H9 (cell line): ENCODE measurements at regions not wholly inside any gene's neighbourhood (a gene's known extent, or its start where the extent isn't known, plus 50 kb on each side); places are given as distances from the start of the nearest gene placed in this dataset.

Experiments used
- DNase-seq: peaks from one replicate; pipeline ENCODE4 v3.0.0-alpha.2; 2017
- H2AFZ ChIP-seq: one replicate; pipeline ENCODE4 v1.6.1; 2013; ENCODE audit warnings: mild to moderate bottlenecking, low read length, control low read depth, moderate library complexity
- H2AK5ac ChIP-seq: 2 replicates; pipeline ENCODE4 v1.6.1; 2013; ENCODE audit warnings: low read length, control low read depth, mixed read lengths; ENCODE audit not compliant: insufficient read length
- H2BK120ac ChIP-seq: one replicate; pipeline ENCODE4 v1.6.1; 2013; ENCODE audit warnings: low read depth, mild to moderate bottlenecking, low read length, control low read depth, inconsistent platforms; ENCODE audit not compliant: poor library complexity, severe bottlenecking
- H2BK12ac ChIP-seq: 2 replicates; pipeline ENCODE4 v1.6.1; 2013; ENCODE audit warnings: low read length, control low read depth, mixed read lengths, low read depth; ENCODE audit not compliant: insufficient read length
- H2BK15ac ChIP-seq: 2 replicates; pipeline ENCODE4 v1.6.1; 2013; ENCODE audit warnings: low read depth, low read length, control low read depth
- H2BK20ac ChIP-seq: one replicate; pipeline ENCODE4 v1.6.1; 2013; ENCODE audit warnings: low read depth, mild to moderate bottlenecking, low read length, control low read depth, inconsistent platforms; ENCODE audit not compliant: poor library complexity, severe bottlenecking
- H2BK5ac ChIP-seq: 2 replicates; pipeline ENCODE4 v1.6.1; 2013; ENCODE audit warnings: low read length, control low read depth, mixed read lengths; ENCODE audit not compliant: insufficient read length
- H3K14ac ChIP-seq: 2 replicates; pipeline ENCODE4 v1.6.1; 2013; ENCODE audit warnings: low read length, control low read depth; ENCODE audit not compliant: insufficient read depth
- H3K18ac ChIP-seq: 2 replicates; pipeline ENCODE4 v1.6.1; 2013; ENCODE audit warnings: low read depth, mild to moderate bottlenecking, mixed read lengths, low read length, control low read depth; ENCODE audit not compliant: insufficient read length
- H3K23ac ChIP-seq: 2 replicates; pipeline ENCODE4 v1.6.1; 2013; ENCODE audit warnings: low read length, control low read depth, mixed read lengths, low read depth; ENCODE audit not compliant: insufficient read length
- H3K23me2 ChIP-seq: 2 replicates; pipeline ENCODE4 v1.6.1; 2013; ENCODE audit warnings: low read depth, mild to moderate bottlenecking, mixed read lengths, low read length, control low read depth; ENCODE audit not compliant: insufficient read length, poor library complexity, severe bottlenecking
- H3K27ac ChIP-seq: 2 replicates; pipeline ENCODE4 v1.5.1; 2013; ENCODE audit warnings: low read length, control low read depth, mixed read lengths, low read depth; ENCODE audit not compliant: insufficient read length
- H3K27me3 ChIP-seq: 2 replicates; pipeline ENCODE4 v1.6.1; 2013; ENCODE audit warnings: low read length, control low read depth, inconsistent platforms; ENCODE audit not compliant: insufficient read depth
- H3K4ac ChIP-seq: 2 replicates; pipeline ENCODE4 v1.6.1; 2013; ENCODE audit warnings: low read depth, mild to moderate bottlenecking, control low read depth, inconsistent platforms, low read length, moderate library complexity
- H3K4me1 ChIP-seq: 2 replicates; pipeline ENCODE4 v1.6.1; 2013; ENCODE audit warnings: low read length, control low read depth, inconsistent platforms; ENCODE audit not compliant: insufficient read depth
- H3K4me2 ChIP-seq: 2 replicates; pipeline ENCODE4 v1.6.1; 2013; ENCODE audit warnings: low read length, control low read depth, mixed read lengths; ENCODE audit not compliant: insufficient read length, insufficient read depth
- H3K56ac ChIP-seq: 2 replicates; pipeline ENCODE4 v1.6.1; 2013; ENCODE audit warnings: low read depth, mild to moderate bottlenecking, mixed read lengths, low read length, control low read depth; ENCODE audit not compliant: insufficient read length
- H3K79me1 ChIP-seq: 2 replicates; pipeline ENCODE4 v1.6.1; 2013; ENCODE audit warnings: low read depth, mild to moderate bottlenecking, moderate library complexity, low read length, control low read depth, inconsistent platforms; ENCODE audit not compliant: insufficient read depth, poor library complexity, severe bottlenecking
- H3K79me2 ChIP-seq: 2 replicates; pipeline ENCODE4 v1.6.1; 2013; ENCODE audit warnings: low read length, control low read depth, inconsistent platforms; ENCODE audit not compliant: insufficient read depth
- H3K9ac ChIP-seq: 2 replicates; pipeline ENCODE4 v1.6.1; 2013; ENCODE audit warnings: low read length, control low read depth, mixed read lengths; ENCODE audit not compliant: insufficient read length; ENCODE audit errors: extremely low read depth
- H3K9me3 ChIP-seq: one replicate; pipeline ENCODE4 v1.6.1; 2013; ENCODE audit warnings: low read depth, low read length, inconsistent platforms; ENCODE audit not compliant: control insufficient read depth
- H3T11ph ChIP-seq: one replicate; pipeline ENCODE4 v1.6.1; 2013; ENCODE audit warnings: mild to moderate bottlenecking, low read length, control low read depth, inconsistent platforms
- H4K20me1 ChIP-seq: one replicate; pipeline ENCODE4 v1.6.1; 2013; ENCODE audit not compliant: control insufficient read depth, insufficient read length, insufficient read depth
- H4K5ac ChIP-seq: 2 replicates; pipeline ENCODE4 v1.6.1; 2013; ENCODE audit warnings: low read depth, mild to moderate bottlenecking, mixed read lengths, low read length, control low read depth; ENCODE audit not compliant: insufficient read length
- H4K8ac ChIP-seq: replicated peaks from 2 replicates; pipeline ENCODE4 v1.6.1; 2013; ENCODE audit warnings: low read length, control low read depth, mixed read lengths, low read depth; ENCODE audit not compliant: insufficient read length
- H4K91ac ChIP-seq: 2 replicates; pipeline ENCODE4 v1.6.1; 2013; ENCODE audit warnings: low read depth, mild to moderate bottlenecking, moderate library complexity, mixed read lengths, low read length, control low read depth; ENCODE audit not compliant: insufficient read length
- H3K27ac Mint-ChIP-seq, 3 experiments: 2 replicates in 2 of 3; 3 replicates in 1 of 3; pipeline ENCODE4 v1.8.0; 2020 to 2021; ENCODE audit warnings: mixed read lengths in 3 of 3, mild to moderate bottlenecking in 1 of 3, moderate library complexity in 1 of 3
- H3K27me3 Mint-ChIP-seq: 2 replicates; pipeline ENCODE4 v1.8.0; 2021; ENCODE audit warnings: low read depth, mild to moderate bottlenecking, moderate library complexity, mixed read lengths
- H3K36me3 Mint-ChIP-seq, 3 experiments: 2 replicates in 2 of 3; 3 replicates in 1 of 3; pipeline ENCODE4 v1.8.0; 2020 to 2021; ENCODE audit warnings: low read depth in 3 of 3, mixed read lengths in 3 of 3; ENCODE audit not compliant: insufficient read depth in 1 of 3
- H3K4me1 Mint-ChIP-seq, 2 experiments: 2 replicates each; pipeline ENCODE4 v1.8.0; 2020; ENCODE audit warnings: mixed read lengths in 2 of 2
- H3K4me3 Mint-ChIP-seq, 2 experiments: 2 replicates in 1 of 2; 3 replicates in 1 of 2; pipeline ENCODE4 v1.8.0; 2020 to 2021; ENCODE audit warnings: mild to moderate bottlenecking in 2 of 2, mixed read lengths in 2 of 2, moderate library complexity in 1 of 2
- H3K9me3 Mint-ChIP-seq, 2 experiments: 2 replicates in 1 of 2; 3 replicates in 1 of 2; pipeline ENCODE4 v1.8.0; 2020; ENCODE audit warnings: mild to moderate bottlenecking in 2 of 2, mixed read lengths in 2 of 2, moderate library complexity in 1 of 2
- CTCF ChIP-seq: fragments of 200-600 bp; sonication (generic); conservative IDR thresholded peaks from 3 replicates; pipeline ENCODE4 v1.8.0; 2021; ENCODE audit warnings: antibody characterized with exemption, mild to moderate bottlenecking
- WGBS: extraction: QIAGEN DNeasy Blood & Tissue Kit; methylation state at CpG from one replicate; pipeline ENCODE4 v1.1.7; 2013; ENCODE audit warnings: missing lambda C conversion rate, low lambda C conversion rate, mixed read lengths; ENCODE audit not compliant: insufficient read length; ENCODE audit errors: extremely low coverage; 5-methylcytosine and 5-hydroxymethylcytosine counted together

- Histone ChIP-seq H4K91ac (no peak overlapping the region), H2BK5ac (no peak overlapping the region), H4K5ac (no peak overlapping the region), H3K56ac (no peak overlapping the region), H3K4me2 (no peak overlapping the region), H3K14ac (no peak overlapping the region), H4K8ac (no peak overlapping the region), H2BK12ac (no peak overlapping the region), H3K23ac (no peak overlapping the region), H3K9ac (no peak overlapping the region), H2BK20ac (no peak overlapping the region), H2BK120ac (no peak overlapping the region), H3K18ac (no peak overlapping the region), H3T11ph (no peak overlapping the region), H3K23me2 (no peaks in the 10 kb centered on the region), H3K27ac (no peak overlapping the region), H3K9me3 (no peaks in the 10 kb centered on the region), H2AK5ac (no peak overlapping the region), H3K79me1 (no peaks in the 10 kb centered on the region), H3K79me2 (no peaks in the 10 kb centered on the region), H4K20me1 (no peaks in the 10 kb centered on the region), H2AFZ (no peak overlapping the region), H3K27me3 (no peaks in the 10 kb centered on the region), H3K4ac (no peak overlapping the region), H3K4me1 (no peaks in the 10 kb centered on the region), H2BK15ac (no peak overlapping the region)
- TF ChIP-seq CTCF = no peak
- Mint-ChIP-seq H3K9me3 (peaks cover 7 to 8% of the 10 kb centered on the region in 2 experiments; a peak in 3 of 5 replicates), H3K4me1 (peaks cover 8 to 15% of the 10 kb centered on the region in 2 experiments), H3K27ac (no peak overlapping the region), H3K4me3 (no peak overlapping the region), H3K36me3 (peaks cover 0 to 9% (median 3%) of the 10 kb centered on the region in 3 experiments; a peak in 2 of 7 replicates), H3K27me3 (0 out of 2 replicates have a peak, but pooled peaks cover 2% of the 10 kb centered on the region)
- WGBS = no CpG with 5 or more reads among the region's 1 CpG
- no peak for DNase-seq
Observed at GRCh38 chr10:121416071-121416470, 182.2 kb downstream of the FGFR2 start.
